ENCODE measurements at regions not wholly inside any gene's neighbourhood (a gene's known extent, or its start where the extent isn't known, plus 50 kb on each side); places are given as distances from the start of the nearest gene placed in this dataset.
"Not testable (repeated sequence)": the region's sequence is repeated elsewhere in the genome, so short reads cannot be mapped to it uniquely, and the experiment has no call there.

- Histone ChIP-seq H3K27me3 (no peaks in the 10 kb centered on the region), H3K27ac (no peak overlapping the region), H3K9me3 (no peaks in the 10 kb centered on the region), H3K36me3 (ENCODE audit: low read depth, missing control alignments) (no peaks in the 10 kb centered on the region), H3K4me1 (no peaks in the 10 kb centered on the region), H3K4me3 (no peak overlapping the region)
- WGBS, 2 donors: 90 to 93% methylated on average over 6 of the region's 6 CpGs
- TF ChIP-seq CTCF (IDR thresholded peaks at IDR 0.05): no peak
- no peak for TF ChIP-seq POLR2A (IDR thresholded peaks at IDR 0.05)
- intact Hi-C loops (cut with DNase I; ENCODE audit: low total_unique reads): no loop called here
- no peak for DNase-seq
These were observed 71.2 kb upstream of the GOLGA8B start for GRCh38 chr15:34654625-34655024.

GRCh38 chr15:34653992-34654391, 70.5 kb upstream of the GOLGA8B start:
- no peaks in the 10 kb centered on the region for H3K4me1 ChIP-seq
- TF ChIP-seq CTCF (IDR thresholded peaks at IDR 0.05) (no peak), POLR2A (IDR thresholded peaks at IDR 0.05) (no peak)
- no peaks in the 10 kb centered on the region for H3K27me3 ChIP-seq
- 70 to 85% methylated on average over 3 of the region's 3 CpGs for WGBS, 2 donors
- H3K36me3 ChIP-seq (ENCODE audit: low read depth, missing control alignments): no peaks in the 10 kb centered on the region
- intact Hi-C loops (cut with DNase I; ENCODE audit: low total_unique reads): no loop called here
- no peaks in the 10 kb centered on the region for H3K9me3 ChIP-seq
- no peak overlapping the region for H3K27ac ChIP-seq
- DNase-seq: no peak
- H3K4me3 ChIP-seq: no peak overlapping the region

- H3K27me3 ChIP-seq; H3K4me3 ChIP-seq; H3K27ac ChIP-seq; H3K36me3 ChIP-seq (ENCODE audit: low read depth, missing control alignments); DNase-seq; H3K4me1 ChIP-seq; H3K9me3 ChIP-seq; intact Hi-C loops (cut with DNase I; ENCODE audit: low total_unique reads): not testable (repeated sequence)
- 92 to 95% methylated on average over 3 of the region's 3 CpGs for WGBS, 2 donors
These were observed 69.9 kb upstream of the GOLGA8B start for GRCh38 chr15:34653326-34653725.

- TF ChIP-seq CTCF (IDR thresholded peaks at IDR 0.05) (no peak), POLR2A (IDR thresholded peaks at IDR 0.05) (no peak)
- no peak overlapping the region for H3K27ac ChIP-seq
- intact Hi-C loops (cut with DNase I; ENCODE audit: low total_unique reads): no loop called here
These were observed 69.2 kb upstream of the GOLGA8B start for GRCh38 chr15:34652726-34653033.

GRCh38 chr15:34651997-34652725, 68.7 kb upstream of the GOLGA8B start:
- no peaks in the 10 kb centered on the region for H3K36me3 ChIP-seq (ENCODE audit: low read depth, missing control alignments)
- 53 to 62% methylated on average over 1 of the region's 1 CpG for WGBS, 2 donors
- no peaks in the 10 kb centered on the region for H3K9me3 ChIP-seq
- intact Hi-C loops (cut with DNase I; ENCODE audit: low total_unique reads): no loop called here
- DNase-seq: no peak
- no peaks in the 10 kb centered on the region for H3K27me3 ChIP-seq
- no peaks in the 10 kb centered on the region for H3K4me1 ChIP-seq
- no peak overlapping the region for H3K4me3 ChIP-seq
- no peak overlapping the region for H3K27ac ChIP-seq
- TF ChIP-seq CTCF (IDR thresholded peaks at IDR 0.05): no peak
- no peak for TF ChIP-seq POLR2A (IDR thresholded peaks at IDR 0.05)

More at GRCh38 chr15:34652726-34653033, 69.2 kb upstream of the GOLGA8B start:
- Histone ChIP-seq H3K36me3 (ENCODE audit: low read depth, missing control alignments) (no peaks in the 10 kb centered on the region), H3K9me3 (no peaks in the 10 kb centered on the region), H3K27me3 (no peaks in the 10 kb centered on the region), H3K4me3 (no peak overlapping the region), H3K4me1 (no peaks in the 10 kb centered on the region)
- no peak for DNase-seq
